ENCODE measurements at regions not wholly inside any gene's neighbourhood (a gene's known extent, or its start where the extent isn't known, plus 50 kb on each side); places are given as distances from the start of the nearest gene placed in this dataset.

GRCh38 chr6:2593167-2593566 is 157.6 kb downstream of the MYLK4 start:
- no peaks in the 10 kb centered on the region for H3K4me1 ChIP-seq (ENCODE audit: control insufficient read depth, insufficient read depth, low read length)
- DNase-seq (ENCODE audit: low read depth, low spot score), result no peak
- H3K27ac ChIP-seq (ENCODE audit: low read length), result no peak overlapping the region
- ChIA-PET POLR2A (no interaction called here), CTCF (no interaction called here)
- intact Hi-C loops (cut with micrococcal nuclease; ENCODE audit: unreplicated experiment), result no loop called here
- TF ChIP-seq CTCF (IDR thresholded peaks at IDR 0.05) (no peak), REST (IDR thresholded peaks at IDR 0.05; ENCODE audit: insufficient read depth in 1 of 2, low read depth in 2 of 2, low read length in 1 of 2) (no peak), TCF7L2 (IDR thresholded peaks at IDR 0.05; ENCODE audit: low read depth, low read length) (no peak), SIN3A (IDR thresholded peaks at IDR 0.05; ENCODE audit: borderline replicate concordance, insufficient read depth, low read depth, low read length) (no peak), POLR2AphosphoS5 (IDR thresholded peaks at IDR 0.05; ENCODE audit: low read depth, low read length) (no peak)
- no peak for ATAC-seq
- H3K36me3 ChIP-seq (ENCODE audit: control insufficient read depth, insufficient read depth, low read length), result no peaks in the 10 kb centered on the region
- no peaks in the 10 kb centered on the region for H3K27me3 ChIP-seq (ENCODE audit: control insufficient read depth, insufficient read depth, low read length)
- BruUV-seq (replicated peaks), result no TSS peak
- H3K4me3 ChIP-seq (ENCODE audit: low read depth in 2 of 2, low read length in 2 of 2), result no peak overlapping the region
- in situ Hi-C loops (cut with HindIII; ENCODE audit: low pct_unique_long_range_greater_than_20kb, low sequenced_read_pairs), result no loop called here
- no peaks in the 10 kb centered on the region for H3K9me3 ChIP-seq (ENCODE audit: control insufficient read depth, insufficient read depth, low read depth, low read length)

- Histone ChIP-seq H3K36me3 (ENCODE audit: control insufficient read depth, insufficient read depth, low read length) (no peaks in the 10 kb centered on the region), H3K9me3 (ENCODE audit: control insufficient read depth, insufficient read depth, low read depth, low read length) (no peaks in the 10 kb centered on the region), H3K4me1 (ENCODE audit: control insufficient read depth, insufficient read depth, low read length) (no peaks in the 10 kb centered on the region), H3K27ac (ENCODE audit: low read length) (no peak overlapping the region), H3K27me3 (ENCODE audit: control insufficient read depth, insufficient read depth, low read length) (no peaks in the 10 kb centered on the region), H3K4me3 (ENCODE audit: low read depth in 2 of 2, low read length in 2 of 2) (no peak overlapping the region)
- ATAC-seq (no peak), DNase-seq (ENCODE audit: low read depth, low spot score) (no peak)
- ChIA-PET POLR2A (interaction anchor here (0.6 kb wide), 1 partner anchor 11 kb away, joined by 3 read pairs; no protein-coding TSS in a partner anchor), CTCF (no interaction called here)
- intact Hi-C loops (cut with micrococcal nuclease; ENCODE audit: unreplicated experiment) (no loop called here), in situ Hi-C loops (cut with HindIII; ENCODE audit: low pct_unique_long_range_greater_than_20kb, low sequenced_read_pairs) (no loop called here)
- no TSS peak for BruUV-seq (replicated peaks)
- TF ChIP-seq SIN3A (IDR thresholded peaks at IDR 0.05; ENCODE audit: borderline replicate concordance, insufficient read depth, low read depth, low read length) (no peak), REST (IDR thresholded peaks at IDR 0.05; ENCODE audit: insufficient read depth in 1 of 2, low read depth in 2 of 2, low read length in 1 of 2) (no peak), TCF7L2 (IDR thresholded peaks at IDR 0.05; ENCODE audit: low read depth, low read length) (no peak), CTCF (IDR thresholded peaks at IDR 0.05) (no peak), POLR2AphosphoS5 (IDR thresholded peaks at IDR 0.05; ENCODE audit: low read depth, low read length) (no peak)
Measured at GRCh38 chr6:2589171-2589661, 161.5 kb downstream of the MYLK4 start.

All from Panc1 (cell line).